ENCODE measurements at regions not wholly inside any gene's neighbourhood (a gene's known extent, or its start where the extent isn't known, plus 50 kb on each side); places are given as distances from the start of the nearest gene placed in this dataset.
"Not testable (repeated sequence)": the region's sequence is repeated elsewhere in the genome, so short reads cannot be mapped to it uniquely, and the experiment has no call there.

DNA sequence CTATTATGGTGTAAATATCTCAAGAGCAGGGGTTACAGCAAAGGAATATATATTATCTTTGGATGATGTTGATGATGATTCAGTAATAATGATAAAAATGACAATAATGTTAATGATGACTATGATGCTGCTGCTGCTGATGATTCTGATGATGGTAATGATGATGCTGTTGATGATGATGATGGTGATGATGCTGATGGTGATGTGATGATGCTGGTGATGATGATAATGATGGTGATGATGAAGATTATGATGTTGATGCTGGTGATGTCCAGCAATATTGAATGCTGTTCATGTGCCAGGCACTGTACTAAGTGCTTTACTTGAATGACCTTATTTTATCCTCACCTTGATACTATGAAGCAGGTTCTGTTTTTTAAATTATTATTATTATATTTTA is 226.0 kb upstream of the ANKH start:
- Histone ChIP-seq H3K4me1 (replicated peaks in 1 of 2) (no peaks in the 10 kb centered on the region), H3K9me3 (replicated peaks in 1 of 3) (peaks cover 0 to 5% (median 0%) of the 10 kb centered on the region in 3 donors), H3K36me3 (replicated peaks in 1 of 2) (no peaks in the 10 kb centered on the region), H3K27ac (no peak overlapping the region), H3K4me3 (no peak overlapping the region), H3K27me3 (no peaks in the 10 kb centered on the region)
- TF ChIP-seq, protein P1, sequence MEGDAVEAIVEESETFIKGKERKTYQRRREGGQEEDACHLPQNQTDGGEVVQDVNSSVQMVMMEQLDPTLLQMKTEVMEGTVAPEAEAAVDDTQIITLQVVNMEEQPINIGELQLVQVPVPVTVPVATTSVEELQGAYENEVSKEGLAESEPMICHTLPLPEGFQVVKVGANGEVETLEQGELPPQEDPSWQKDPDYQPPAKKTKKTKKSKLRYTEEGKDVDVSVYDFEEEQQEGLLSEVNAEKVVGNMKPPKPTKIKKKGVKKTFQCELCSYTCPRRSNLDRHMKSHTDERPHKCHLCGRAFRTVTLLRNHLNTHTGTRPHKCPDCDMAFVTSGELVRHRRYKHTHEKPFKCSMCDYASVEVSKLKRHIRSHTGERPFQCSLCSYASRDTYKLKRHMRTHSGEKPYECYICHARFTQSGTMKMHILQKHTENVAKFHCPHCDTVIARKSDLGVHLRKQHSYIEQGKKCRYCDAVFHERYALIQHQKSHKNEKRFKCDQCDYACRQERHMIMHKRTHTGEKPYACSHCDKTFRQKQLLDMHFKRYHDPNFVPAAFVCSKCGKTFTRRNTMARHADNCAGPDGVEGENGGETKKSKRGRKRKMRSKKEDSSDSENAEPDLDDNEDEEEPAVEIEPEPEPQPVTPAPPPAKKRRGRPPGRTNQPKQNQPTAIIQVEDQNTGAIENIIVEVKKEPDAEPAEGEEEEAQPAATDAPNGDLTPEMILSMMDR (IDR thresholded peaks at IDR 0.05), result no peak
- no peak for TF ChIP-seq POLR2A (IDR thresholded peaks at IDR 0.05)
- no peak for DNase-seq
- intact Hi-C loops (cut with DNase I), result no loop called here

- intact Hi-C loops (cut with DNase I); H3K36me3 ChIP-seq (replicated peaks in 1 of 2); H3K27me3 ChIP-seq; H3K4me3 ChIP-seq; H3K27ac ChIP-seq; DNase-seq; H3K4me1 ChIP-seq (replicated peaks in 1 of 2); H3K9me3 ChIP-seq (replicated peaks in 1 of 3): not testable (repeated sequence)
- 89 to 95% (median 92%) methylated on average over 4 to 22 of the region's 22 CpGs for WGBS, 4 donors
Measured at GRCh38 chr5:15096686-15097085, 225.1 kb upstream of the ANKH start.

GRCh38 chr5:15092801-15093200 is 221.2 kb upstream of the ANKH start:
- TF ChIP-seq, protein P1 (IDR thresholded peaks at IDR 0.05), result no peak
- TF ChIP-seq POLR2A (IDR thresholded peaks at IDR 0.05), result no peak
- 73 to 85% (median 83%) methylated on average over 7 of the region's 7 CpGs for WGBS, 4 donors
- no peak for DNase-seq
- intact Hi-C loops (cut with DNase I), result no loop called here
- Histone ChIP-seq H3K4me1 (replicated peaks in 1 of 2) (no peaks in the 10 kb centered on the region), H3K9me3 (replicated peaks in 1 of 3) (no peaks in the 10 kb centered on the region), H3K27ac (no peak overlapping the region), H3K27me3 (no peaks in the 10 kb centered on the region), H3K36me3 (replicated peaks in 1 of 2) (no peaks in the 10 kb centered on the region), H3K4me3 (no peak overlapping the region)

GRCh38 chr5:15085671-15086070 is 214.1 kb upstream of the ANKH start:
- H3K4me1 ChIP-seq (replicated peaks in 1 of 2), result no peaks in the 10 kb centered on the region
- no peak overlapping the region for H3K27ac ChIP-seq
- H3K4me3 ChIP-seq, result no peak overlapping the region
- WGBS, 4 donors, result 84 to 94% (median 85%) methylated on average over 2 of the region's 2 CpGs
- intact Hi-C loops (cut with DNase I), result no loop called here
- H3K9me3 ChIP-seq (replicated peaks in 1 of 3), result no peaks in the 10 kb centered on the region
- no peaks in the 10 kb centered on the region for H3K27me3 ChIP-seq
- TF ChIP-seq POLR2A (IDR thresholded peaks at IDR 0.05), result no peak
- TF ChIP-seq, protein P1 (IDR thresholded peaks at IDR 0.05), result no peak
- DNase-seq, result no peak
- no peaks in the 10 kb centered on the region for H3K36me3 ChIP-seq (replicated peaks in 1 of 2)

DNA sequence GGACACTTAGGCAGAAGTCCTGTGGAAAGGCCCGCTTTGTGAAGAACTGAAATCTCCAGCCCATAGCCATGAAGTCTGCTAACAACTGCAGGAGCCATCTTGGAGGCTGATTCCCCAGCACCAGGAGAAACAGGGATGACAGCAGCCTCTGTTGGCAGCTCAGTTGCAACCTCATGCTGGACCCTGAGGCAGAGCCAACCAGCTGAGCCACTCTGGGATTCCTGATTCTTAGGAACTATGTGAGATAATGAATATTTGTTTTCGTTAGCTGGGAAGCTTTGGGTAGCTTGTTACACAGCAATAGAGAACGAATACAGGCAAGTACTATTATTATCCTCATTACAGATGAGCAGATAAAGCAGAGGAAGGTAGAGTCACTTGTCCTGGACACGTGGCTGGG is 210.5 kb upstream of the ANKH start:
- H3K36me3 ChIP-seq (replicated peaks in 1 of 2), result no peaks in the 10 kb centered on the region
- DNase-seq, result no peak
- H3K9me3 ChIP-seq (replicated peaks in 1 of 3), result no peaks in the 10 kb centered on the region
- no peak overlapping the region for H3K4me3 ChIP-seq
- TF ChIP-seq, protein P1 (IDR thresholded peaks at IDR 0.05), result no peak
- TF ChIP-seq POLR2A (IDR thresholded peaks at IDR 0.05), result no peak
- no peaks in the 10 kb centered on the region for H3K4me1 ChIP-seq (replicated peaks in 1 of 2)
- no peak overlapping the region for H3K27ac ChIP-seq
- intact Hi-C loops (cut with DNase I), result no loop called here
- WGBS, 4 donors, result 65 to 73% (median 69%) methylated on average over 4 of the region's 4 CpGs
- no peaks in the 10 kb centered on the region for H3K27me3 ChIP-seq
